Left forelimb (tissue), 1 donor: ENCODE measurements at regions not wholly inside any gene's neighbourhood (a gene's known extent, or its start where the extent isn't known, plus 50 kb on each side); places are given as distances from the start of the nearest gene placed in this dataset.

Source experiments
- DNase-seq: peaks from one replicate; pipeline ENCODE4 v3.0.0-alpha.2; 2018; ENCODE audit warnings: low spot score

DNA sequence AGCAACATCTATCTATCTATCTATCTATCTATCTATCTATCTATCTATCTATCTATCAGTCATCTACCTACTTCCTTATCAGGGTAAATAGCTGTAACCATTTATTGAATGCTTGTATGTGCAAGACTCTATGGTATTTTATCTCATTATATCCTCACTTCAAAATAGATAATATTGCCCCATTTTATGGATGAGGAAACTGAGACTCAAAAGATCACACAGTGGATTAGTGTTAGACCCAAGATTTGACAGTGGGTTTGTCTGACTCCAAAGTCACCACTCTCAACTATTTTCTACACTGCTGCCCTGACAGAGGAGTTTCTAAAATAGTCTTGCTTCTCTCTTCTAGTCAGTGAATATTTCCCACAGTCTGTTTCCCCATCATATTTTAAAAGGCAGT, 94.3 kb upstream of the NR3C1 start:
- DNase-seq: no peak

DNA sequence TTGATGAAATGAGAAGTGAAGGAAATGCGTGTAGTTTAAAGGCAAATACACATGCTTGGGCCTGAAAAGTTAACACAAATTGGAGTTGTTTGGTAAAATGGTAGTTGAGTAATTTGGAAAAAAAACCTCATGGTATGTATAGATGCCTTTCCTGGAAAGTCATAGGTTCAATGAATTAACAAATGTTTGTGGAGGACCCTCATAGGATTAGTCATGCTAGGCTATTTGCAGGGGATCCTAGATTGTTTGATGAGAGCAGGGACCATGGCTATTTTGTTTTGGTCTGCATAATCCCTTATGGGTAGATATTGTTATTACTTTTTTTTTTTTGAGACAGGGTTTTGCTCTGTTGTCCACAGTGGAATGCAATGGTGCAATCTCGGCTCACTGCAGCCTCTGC, 93.5 kb upstream of the NR3C1 start:
- DNase-seq: no peak

DNA sequence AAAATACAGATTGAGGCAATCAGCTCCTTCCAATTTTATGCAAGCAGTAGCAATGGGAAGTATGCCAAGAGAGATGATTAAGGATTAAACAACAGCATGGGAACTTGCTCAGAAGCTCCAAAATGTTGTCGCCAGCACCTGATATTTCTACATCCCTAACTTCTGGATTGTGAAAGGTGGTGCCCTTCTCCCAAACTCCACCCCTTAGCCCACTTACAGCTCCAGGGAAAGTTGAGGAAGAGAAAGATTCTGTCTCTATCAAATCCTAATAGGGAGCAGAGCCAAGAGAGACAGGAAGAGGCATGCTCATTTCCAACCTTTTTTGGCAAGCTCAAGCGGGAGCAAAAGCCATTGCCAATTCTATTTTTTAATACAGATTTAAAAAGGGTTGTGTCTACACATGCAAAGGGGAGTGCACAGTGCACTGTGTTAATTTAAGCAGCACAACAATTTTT, 92.4 kb upstream of the NR3C1 start:
- peak; percentile 68 for DNase-seq

DNA sequence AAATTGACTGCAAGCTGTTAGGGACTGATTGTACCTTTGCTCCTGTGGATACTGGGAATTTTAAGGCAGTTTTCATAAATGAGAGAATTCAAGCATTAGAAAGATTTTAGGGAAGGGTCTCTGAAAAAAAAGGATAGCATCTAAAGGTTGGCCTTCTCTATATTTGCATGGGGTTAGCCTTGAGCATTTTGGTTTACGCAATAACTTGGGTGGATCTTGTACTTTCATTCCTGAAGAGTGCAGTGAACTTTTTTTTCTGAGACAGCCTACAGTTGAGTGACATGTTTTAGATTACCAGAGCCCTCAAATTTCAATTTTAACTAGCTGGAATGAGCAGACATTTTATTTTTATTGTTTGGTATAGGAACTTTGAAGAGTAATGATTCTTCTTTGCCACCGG, 91.6 kb upstream of the NR3C1 start:
- DNase-seq: no peak

DNA sequence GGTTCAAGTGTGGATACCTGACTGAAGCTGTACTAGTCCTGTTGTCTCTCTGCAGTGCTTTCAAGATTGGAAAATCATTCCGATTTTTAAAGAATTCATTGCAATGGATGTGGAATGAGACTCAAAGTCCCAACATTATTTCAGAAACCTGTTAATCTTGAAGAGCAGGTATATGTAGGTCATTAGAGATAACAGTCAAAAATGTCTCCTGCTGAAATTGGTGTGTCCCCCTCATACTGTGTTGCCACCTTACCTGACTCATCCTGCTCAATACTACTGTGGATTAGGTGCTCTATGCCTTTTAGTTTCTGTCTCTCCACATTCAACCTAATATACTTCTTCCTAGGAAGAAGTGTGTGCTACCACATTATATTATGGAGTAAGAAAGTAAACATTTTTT, 91.1 kb upstream of the NR3C1 start:
- no peak for DNase-seq

DNA sequence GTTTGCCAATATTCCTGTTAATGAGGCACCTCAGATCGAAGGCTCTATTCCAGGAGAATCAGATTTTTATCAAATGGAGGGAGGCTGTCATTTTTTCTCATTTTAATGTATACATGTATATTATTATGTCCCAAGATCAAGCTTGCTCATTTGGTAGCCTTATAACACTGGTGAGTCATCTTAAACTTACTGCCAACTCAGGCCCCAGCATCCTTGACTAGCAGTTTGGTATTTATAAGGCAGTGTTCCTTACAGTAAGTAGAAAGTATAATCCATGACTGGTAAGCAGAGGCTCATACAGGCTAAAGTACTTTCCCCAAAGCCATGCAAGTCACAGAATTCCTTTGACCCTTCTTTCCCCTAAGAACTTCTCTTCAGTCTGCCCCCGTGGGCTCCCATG, 90.7 kb upstream of the NR3C1 start:
- no peak for DNase-seq

DNA sequence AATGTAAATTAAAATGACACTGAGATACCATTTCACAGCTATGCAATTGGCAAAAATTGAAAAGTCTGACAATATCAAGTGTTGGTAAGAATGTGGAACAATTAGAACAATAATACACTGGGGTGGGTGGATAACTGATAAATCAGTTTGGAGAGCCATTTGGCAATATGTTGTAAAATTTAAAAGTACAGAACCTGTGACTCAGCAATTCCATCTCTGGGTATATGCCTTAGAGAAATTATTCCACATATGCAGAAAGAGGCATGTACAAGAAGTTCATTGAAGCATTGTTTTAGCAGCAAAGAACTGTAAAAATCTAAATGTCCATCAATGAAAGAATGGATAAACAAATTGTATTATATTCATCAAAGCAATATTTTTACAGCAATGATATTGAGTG, 89.3 kb upstream of the NR3C1 start:
- no peak for DNase-seq

DNA sequence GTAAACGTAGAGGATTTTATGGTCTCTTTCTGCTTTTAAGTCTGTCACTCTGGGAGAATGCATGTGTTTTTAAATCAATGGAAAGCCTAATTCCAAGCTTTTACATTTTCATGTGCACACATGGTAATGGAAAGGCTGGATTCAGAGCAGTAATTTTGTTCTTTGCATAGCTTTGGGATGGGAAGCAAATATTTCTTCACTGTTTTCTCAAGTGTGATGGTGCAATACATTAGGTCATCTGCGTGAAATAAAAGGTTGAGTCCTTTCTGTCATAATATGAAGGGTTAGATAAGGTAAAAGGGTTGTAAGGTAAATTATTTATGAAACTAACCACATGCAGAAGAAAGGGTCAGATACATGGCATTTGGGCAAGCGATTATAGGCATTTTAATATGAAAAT, 88.2 kb upstream of the NR3C1 start:
- DNase-seq: no peak

DNA sequence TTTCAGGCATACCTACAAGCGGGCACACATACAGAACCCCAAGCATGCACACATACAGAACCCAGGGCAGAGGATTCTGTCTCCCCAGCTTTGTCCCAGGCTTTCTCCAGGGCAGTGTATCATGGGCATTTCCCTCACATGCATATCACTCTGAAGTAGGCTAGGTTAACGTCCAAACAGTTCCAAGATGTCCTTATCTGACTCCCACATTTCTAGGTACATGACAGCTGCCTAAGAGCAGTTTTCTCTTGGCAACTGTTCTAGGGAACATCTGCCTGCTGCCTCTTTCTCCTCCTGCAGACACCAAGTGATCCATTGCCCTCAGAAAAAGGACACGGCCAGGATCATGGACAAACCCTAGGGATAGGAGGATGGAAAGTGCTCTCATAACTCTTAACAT, 84.9 kb upstream of the NR3C1 start:
- DNase-seq: no peak

DNA sequence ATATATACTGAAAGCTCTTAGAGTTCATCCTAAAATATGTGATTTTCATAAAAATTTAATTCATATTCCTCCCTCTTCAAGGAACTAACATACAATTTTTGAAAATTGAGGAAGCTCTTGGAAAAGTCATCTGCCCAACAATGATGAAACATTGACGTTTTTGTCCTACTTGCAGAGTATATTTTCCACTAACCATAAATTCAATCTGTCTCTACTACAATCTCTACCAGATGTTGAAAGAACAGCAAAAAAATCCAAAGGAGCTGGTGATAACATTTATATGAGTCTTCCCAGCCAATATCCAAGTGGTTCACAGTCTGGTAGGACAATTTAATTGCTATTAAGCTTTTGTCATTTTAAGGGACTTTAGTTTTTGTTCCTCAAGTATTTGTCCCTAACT, 81.1 kb upstream of the NR3C1 start:
- no peak for DNase-seq

DNA sequence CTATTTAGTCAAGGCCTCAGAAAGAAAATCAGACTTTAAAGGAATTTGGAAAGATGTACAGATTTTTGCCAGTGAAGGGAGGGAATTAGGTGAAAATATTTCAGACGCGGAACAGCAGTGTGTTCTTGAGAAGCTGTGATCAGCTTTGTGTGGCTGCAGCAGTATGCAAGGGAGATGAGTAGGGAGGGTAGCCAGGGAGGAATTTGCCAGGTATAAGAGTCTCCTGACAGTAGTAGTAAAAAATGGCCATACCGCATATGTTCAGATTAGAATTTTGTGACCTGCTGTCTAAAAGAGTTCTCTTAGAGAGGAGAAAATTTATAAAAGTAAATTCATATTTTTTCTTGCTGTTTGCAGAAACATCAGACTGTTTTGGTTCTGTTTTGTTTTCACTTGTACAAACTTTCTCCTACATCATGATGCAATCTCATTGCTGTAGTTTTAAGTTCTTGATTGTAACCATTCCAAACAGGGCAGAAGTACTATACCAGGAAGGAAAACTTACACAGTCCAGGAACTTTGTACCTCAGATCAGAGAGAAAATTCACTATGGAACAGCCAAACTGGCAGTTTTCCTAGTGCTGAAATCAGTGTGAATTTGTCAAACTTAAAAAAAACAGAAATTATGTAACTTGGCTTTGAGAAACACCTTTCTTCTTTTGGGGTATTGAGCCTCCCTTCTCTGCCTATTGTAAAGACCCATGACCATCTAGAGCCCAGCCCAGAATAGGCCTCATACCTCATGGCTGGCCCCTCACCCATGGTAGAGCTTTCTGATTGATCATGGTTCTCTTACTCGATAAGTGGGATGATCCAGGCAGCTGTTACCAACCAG, 78.4 kb upstream of the NR3C1 start:
- no peak for DNase-seq

DNA sequence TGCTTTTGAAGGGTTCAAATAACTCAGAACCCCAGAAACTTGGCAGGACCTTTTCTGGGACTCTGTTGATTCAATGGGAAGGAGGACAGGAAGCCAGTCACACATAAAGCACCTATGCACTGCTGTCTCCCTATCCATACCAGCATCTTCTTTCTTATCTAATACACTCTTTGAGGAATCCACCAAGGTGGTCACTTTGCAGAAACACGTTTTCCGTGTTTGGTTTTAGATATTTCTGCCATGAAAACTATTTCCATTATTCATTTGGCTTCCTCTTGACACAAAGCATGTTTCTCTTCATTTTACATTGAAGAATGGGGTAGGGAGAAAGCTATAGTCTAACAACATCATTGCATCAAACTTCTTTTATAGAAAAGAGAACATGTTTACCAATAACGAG, 76.5 kb upstream of the NR3C1 start:
- DNase-seq: no peak

DNA sequence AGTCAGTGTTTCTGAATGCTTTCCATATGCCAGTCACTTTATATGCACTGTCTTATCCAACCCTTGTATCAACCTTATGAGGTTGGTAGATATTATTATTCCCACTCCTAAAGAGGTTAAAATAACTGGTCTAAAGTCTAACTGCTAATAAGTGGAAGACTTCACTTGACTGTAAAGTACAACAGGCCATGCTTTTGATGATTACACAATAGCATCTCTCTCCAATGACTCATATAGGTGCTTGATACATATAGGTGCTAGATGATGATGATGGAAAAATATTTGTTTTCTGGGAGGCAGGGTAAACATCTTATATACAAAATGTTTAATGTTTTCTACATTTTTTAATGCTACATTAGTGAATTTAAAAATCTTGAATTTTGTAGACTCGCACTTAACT, 75.9 kb upstream of the NR3C1 start:
- DNase-seq: no peak

DNA sequence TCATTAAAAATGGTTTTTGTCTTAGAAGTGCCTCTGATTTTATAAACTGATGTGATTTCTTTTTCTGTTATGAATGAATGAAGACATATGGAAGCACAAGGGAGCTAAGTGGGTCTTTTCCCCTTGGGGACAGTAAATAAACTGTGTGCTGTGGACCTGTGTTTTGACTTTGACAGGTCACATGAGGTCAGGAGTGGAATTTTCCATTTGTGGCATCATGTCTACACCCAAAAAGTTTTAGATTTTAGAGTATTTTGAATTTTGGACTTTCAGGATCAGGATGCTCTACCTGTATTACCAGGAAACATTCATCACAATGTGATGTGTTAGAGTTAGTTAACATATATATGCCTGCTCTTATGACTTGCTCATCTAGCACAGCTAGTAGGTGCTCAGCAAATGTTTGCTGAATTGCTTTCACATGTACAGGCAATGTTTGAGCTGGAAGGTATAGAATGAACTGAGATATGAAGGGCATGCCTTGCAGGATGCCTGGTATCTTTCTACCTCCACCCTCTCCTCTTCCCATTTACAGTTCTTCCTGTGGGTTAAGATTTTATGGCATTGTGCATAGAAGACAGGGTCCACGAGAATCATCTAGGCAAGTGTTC, 73.2 kb upstream of the NR3C1 start:
- no peak for DNase-seq

DNA sequence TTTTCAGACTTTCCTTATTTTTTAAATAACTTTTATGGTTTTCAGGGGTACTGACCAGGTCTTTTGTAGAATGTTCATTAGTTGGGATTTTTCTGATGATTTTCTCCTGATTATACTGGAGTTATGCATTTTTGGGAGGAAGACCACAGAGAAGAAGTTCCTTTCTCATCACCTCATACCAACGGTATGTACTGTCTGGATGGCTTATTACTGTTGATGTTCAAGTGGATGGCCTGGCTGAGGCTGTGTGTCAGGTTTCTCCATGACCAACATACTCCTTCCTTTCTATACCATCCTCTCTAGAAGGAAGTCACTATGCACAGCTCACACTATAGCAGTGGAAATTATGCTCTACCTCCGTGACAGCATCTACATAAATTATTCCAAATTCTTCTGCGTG, 71.1 kb upstream of the NR3C1 start:
- DNase-seq: no peak

DNA sequence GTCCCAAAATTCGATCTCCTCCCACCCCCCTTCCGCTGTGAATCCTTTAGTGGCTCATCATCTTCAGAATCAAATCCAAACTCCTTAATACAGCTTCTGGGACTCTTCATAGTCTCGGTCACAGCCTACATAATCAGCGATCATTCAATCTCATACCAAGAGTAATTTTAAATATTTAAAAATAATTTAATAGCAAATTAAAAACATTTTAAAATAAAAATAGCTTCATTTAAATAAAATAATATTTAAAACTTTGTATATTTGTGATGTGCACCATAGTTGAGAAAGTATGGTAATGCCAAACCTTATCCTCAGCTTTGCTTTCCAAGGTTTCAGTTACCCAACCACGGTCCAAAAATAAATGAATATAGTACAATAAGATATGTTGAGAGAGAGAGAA, 70.0 kb upstream of the NR3C1 start:
- DNase-seq: no peak

DNA sequence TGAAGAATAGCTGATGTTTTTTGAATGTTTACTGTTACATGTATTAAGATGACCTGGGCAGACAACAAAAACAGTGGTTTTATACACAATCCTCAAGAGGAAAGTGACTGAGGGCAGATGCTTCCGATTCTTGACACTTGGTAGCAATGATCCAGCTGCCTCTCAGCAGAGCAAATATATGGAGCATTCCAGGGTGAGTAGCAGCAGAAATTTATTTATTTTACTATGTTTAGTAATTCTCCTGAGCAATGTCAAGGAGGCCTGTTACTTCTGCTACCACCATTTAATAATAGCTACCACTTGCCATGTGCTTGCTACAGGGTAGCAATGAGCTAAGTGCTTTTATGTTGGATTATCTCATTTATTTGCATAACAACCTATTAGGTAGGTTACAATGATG, 69.1 kb upstream of the NR3C1 start:
- no peak for DNase-seq

DNA sequence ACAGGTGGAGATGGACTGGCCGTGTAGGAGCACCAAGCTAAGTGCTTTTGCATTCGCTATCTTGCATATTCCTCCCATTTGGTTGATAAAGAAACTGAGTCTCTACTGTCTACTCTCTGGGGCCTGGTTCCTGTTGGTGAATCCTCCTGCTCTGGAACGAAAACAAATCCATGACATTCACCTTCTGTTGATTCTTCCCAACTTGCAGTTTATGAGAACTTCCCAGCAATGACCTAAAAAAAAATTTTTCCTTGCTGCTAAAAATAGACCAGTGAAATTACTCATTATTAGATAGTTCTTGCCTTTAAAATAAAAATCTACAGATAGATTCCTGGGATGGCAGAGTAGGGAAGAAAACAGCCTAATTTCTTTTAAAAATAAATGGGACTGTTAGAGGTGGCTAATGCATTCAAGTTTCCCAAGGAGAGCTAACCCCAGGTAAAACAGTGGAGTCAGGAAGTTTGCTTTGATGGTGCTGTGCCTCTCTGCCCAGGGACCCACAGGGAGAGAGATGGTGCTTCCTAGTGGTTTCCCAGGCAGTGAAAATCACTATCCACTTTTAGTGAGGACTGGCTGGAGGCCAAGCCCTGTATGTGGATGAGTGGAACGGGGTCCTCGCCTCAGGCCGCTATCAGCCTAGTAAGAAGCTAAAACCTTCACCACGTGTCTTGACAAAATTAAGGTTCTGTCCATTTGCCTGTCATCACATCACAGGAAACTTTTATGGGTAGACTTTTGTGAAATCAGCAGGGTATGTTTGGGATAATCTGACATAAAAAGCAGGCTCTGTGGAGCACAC, 68.4 kb upstream of the NR3C1 start:
- DNase-seq: no peak

DNA sequence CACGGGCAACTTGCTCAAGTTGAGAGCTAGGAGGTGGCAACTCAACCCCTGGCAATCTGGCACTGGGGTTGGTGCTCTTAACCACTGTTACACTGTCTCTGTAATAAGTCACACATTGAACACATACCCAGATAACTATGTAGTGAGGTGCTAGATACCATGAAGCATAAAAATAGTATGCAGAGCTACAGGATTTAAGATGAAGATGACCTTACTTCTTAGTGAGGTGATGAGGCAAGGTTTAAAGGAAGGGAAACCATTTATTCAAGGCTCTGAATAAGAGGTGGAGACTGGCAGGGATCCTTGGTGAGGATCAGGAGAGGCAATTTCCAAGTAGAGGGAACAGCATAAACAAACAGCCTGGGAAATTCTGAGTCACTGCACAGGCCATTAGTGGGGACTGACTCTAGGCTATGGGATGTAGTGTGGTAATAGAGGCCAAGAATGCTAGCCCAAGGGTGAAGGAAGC, 67.6 kb upstream of the NR3C1 start:
- no peak for DNase-seq

DNA sequence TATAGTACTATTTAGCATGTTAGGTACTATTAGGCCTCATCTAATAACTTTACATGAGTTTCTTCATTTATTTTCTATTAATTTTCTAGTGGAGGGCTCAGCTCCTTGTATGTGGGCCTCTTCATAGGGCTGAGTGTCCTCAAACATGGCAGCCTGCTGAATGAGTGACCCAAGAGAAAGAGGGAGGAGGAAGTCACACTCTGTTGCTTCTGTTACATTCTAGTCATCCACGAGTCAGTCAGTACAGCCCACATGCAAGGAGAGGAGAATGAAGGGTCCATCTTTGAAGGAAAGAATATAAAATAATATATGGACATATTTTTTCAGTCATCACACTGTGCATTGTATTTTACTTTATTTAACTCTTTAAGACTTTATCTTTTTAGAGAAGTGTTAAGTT, 66.6 kb upstream of the NR3C1 start:
- no peak for DNase-seq

DNA sequence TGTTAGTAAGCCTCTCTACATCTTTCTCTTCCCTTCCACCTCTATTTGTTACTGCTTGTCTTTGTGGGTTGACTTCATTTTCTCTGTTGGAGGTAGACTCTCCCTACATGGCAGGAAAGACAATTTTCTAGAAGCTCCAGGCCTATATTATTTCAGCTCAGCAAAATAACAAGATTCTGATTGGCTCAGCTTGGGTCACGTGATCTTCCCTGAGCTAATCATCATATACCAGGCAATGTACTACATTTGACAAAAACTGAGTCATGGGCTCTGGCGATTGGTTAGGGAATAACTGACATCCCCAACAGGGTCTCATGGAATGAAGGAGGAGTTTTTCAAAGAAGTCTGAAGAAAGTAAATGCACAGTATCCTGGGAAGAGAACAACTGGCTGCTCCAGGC, 65.6 kb upstream of the NR3C1 start:
- no peak for DNase-seq

DNA sequence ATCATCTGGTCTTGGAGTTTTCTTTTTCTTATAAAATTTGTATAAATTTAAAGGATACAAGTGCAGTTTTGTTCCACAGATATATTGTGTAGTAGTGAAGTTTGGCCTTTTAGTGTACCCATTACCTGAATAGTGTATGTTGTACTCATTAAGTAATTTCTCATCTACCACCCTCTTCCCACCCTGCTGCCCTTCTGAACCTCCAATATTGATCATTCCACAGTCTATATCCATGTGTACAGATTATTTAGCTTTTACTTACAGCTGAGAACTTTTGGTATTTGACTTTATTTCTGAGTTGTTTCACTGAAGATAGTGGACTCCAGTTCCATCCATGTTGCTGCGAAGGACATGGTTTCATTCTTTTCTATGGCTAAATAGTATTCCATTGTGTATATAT, 63.1 kb upstream of the NR3C1 start:
- no peak for DNase-seq
